Liver (tissue), 3 donors: ENCODE measurements at regions not wholly inside any gene's neighbourhood (a gene's known extent, or its start where the extent isn't known, plus 50 kb on each side); places are given as distances from the start of the nearest gene placed in this dataset.

ENCODE experiments used
- NR2F2 ChIP-seq: IDR thresholded peaks from 2 replicates; pipeline ENCODE4 v1.6.1; 2016; ENCODE audit warnings: antibody characterized with exemption
- REST ChIP-seq: IDR thresholded peaks from 2 replicates; pipeline ENCODE4 v1.6.1; 2016; ENCODE audit warnings: antibody characterized with exemption, mild to moderate bottlenecking
- TF ChIP-seq, protein P1 (sequence below): fragments of 150-350 bp; IDR thresholded peaks from 2 replicates; pipeline ENCODE4 v1.5.1; 2017; ENCODE audit warnings: improper control_type of control experiment, low read depth, low read length; ENCODE audit not compliant: missing input control
- donor health status: healthy.
- donor health status: healthy.

DNA sequence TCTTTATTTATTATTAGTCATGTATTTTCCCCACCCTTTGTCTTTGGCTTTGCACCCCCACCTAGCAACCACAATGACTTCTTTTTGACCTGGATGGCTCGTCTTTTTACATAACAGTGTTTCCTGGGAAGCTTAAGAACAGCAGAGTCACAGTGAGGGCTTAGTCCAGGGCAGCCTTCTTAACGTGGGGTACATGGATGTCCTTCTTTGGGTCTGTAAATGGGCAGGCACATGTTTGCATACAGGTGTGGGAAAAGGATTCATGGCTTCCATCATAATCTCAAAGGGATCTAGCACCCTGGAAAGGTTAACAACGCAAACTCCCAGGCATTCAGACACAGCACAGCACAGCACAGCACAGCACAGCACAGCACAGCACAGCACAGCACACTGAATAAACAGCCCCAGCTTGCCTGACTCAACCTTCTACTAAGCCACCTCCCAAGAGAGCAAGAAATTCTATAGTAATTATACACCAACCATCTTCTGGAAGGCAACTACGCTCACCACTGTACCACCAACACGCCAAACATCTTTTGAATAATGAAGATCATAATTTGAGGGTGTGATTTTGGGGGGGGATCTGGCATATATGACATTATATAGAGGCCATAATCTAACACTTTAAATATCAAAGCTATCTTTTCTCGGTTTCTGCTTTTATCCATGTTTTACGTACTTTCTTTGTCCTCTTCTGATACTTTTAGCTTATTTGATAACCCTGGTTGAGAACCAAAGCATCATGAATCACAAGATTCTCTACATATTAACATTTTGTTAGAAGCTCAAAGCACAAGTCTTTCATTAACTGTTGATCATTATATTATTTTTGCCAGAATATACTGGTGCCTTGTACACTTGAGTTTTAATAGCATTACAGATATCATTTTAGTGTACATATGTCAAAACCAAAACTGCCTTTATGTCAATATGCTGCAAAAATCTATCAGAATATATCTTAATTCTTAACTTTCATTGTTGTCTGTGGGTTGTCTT lies 177.2 kb upstream of the KLF14 start:
- no peak for TF ChIP-seq REST
- TF ChIP-seq, protein P1, sequence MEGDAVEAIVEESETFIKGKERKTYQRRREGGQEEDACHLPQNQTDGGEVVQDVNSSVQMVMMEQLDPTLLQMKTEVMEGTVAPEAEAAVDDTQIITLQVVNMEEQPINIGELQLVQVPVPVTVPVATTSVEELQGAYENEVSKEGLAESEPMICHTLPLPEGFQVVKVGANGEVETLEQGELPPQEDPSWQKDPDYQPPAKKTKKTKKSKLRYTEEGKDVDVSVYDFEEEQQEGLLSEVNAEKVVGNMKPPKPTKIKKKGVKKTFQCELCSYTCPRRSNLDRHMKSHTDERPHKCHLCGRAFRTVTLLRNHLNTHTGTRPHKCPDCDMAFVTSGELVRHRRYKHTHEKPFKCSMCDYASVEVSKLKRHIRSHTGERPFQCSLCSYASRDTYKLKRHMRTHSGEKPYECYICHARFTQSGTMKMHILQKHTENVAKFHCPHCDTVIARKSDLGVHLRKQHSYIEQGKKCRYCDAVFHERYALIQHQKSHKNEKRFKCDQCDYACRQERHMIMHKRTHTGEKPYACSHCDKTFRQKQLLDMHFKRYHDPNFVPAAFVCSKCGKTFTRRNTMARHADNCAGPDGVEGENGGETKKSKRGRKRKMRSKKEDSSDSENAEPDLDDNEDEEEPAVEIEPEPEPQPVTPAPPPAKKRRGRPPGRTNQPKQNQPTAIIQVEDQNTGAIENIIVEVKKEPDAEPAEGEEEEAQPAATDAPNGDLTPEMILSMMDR: no peak
- TF ChIP-seq NR2F2: no peak
